Panc1 (cell line): ENCODE measurements at regions not wholly inside any gene's neighbourhood (a gene's known extent, or its start where the extent isn't known, plus 50 kb on each side); places are given as distances from the start of the nearest gene placed in this dataset.

ENCODE experiments used
- ATAC-seq: fragments of 200-7000 bp; cut with Tn5 transposase; 2 replicates; pipeline ENCODE4 v1.9.1; 2020; ENCODE audit warnings: mild to moderate bottlenecking, moderate library complexity
- BruUV-seq: library from RNA; stranded (reverse); fragments of 400-500 nt; replicated peaks from 2 replicates; lab custom pipeline; 2021; lab: Mats Ljungman, UMichigan
- CTCF ChIA-PET: fragments of 300-600 bp; sonication (Branson Sonifier 250); formaldehyde crosslinking; loops from one replicate; lab custom pipeline; 2022; ENCODE audit warnings: antibody characterized with exemption; lab: Charles Lee
- POLR2A ChIA-PET: fragments of 300-600 bp; sonication (Branson Sonifier 250); formaldehyde crosslinking; loops from one replicate; lab custom pipeline; 2022; ENCODE audit warnings: antibody characterized with exemption; lab: Charles Lee
- DNase-seq: peaks from one replicate; pipeline ENCODE4 v3.0.0-alpha.2; 2010; ENCODE audit warnings: low read depth, low spot score
- H3K27ac ChIP-seq: 2 replicates; pipeline ENCODE4 v1.5.1; 2011; ENCODE audit warnings: mild to moderate bottlenecking, low read length, inconsistent platforms
- H3K27me3 ChIP-seq: fragments of 200-500 bp; sonication (Bioruptor generic); 2 replicates; pipeline ENCODE4 v1.6.0; 2014; ENCODE audit warnings: low read length, inconsistent platforms; ENCODE audit not compliant: control insufficient read depth, insufficient read depth
- H3K36me3 ChIP-seq: fragments of 200-500 bp; sonication (Bioruptor generic); 2 replicates; pipeline ENCODE4 v1.5.1; 2014; ENCODE audit warnings: inconsistent platforms, mild to moderate bottlenecking, low read length, moderate library complexity; ENCODE audit not compliant: control insufficient read depth, insufficient read depth
- H3K4me1 ChIP-seq: 2 replicates; pipeline ENCODE4 v1.5.1; 2011; ENCODE audit warnings: inconsistent platforms, mild to moderate bottlenecking, low read length, moderate library complexity; ENCODE audit not compliant: control insufficient read depth, insufficient read depth
- H3K4me3 ChIP-seq, 2 experiments: 2 replicates each; pipeline ENCODE4 v1.5.1; 2011 to 2012; ENCODE audit warnings: low read depth in 2 of 2, low read length in 2 of 2, mild to moderate bottlenecking in 2 of 2, inconsistent platforms in 1 of 2, moderate library complexity in 1 of 2
- H3K9me3 ChIP-seq: fragments of 200-500 bp; sonication (Bioruptor generic); 2 replicates; pipeline ENCODE4 v1.5.1; 2014; ENCODE audit warnings: low read depth, mild to moderate bottlenecking, inconsistent platforms, low read length, moderate library complexity; ENCODE audit not compliant: control insufficient read depth, insufficient read depth
- POLR2AphosphoS5 ChIP-seq: IDR thresholded peaks from 2 replicates; pipeline ENCODE4 v1.6.1; 2012; ENCODE audit warnings: mild to moderate bottlenecking, low read depth, low read length, moderate library complexity
- SIN3A ChIP-seq: IDR thresholded peaks from 2 replicates; pipeline ENCODE4 v1.6.1; 2012; ENCODE audit warnings: low read depth, mild to moderate bottlenecking, low read length, moderate library complexity, borderline replicate concordance; ENCODE audit not compliant: insufficient read depth
- TCF7L2 ChIP-seq: IDR thresholded peaks from 2 replicates; pipeline ENCODE4 v1.6.1; 2011; ENCODE audit warnings: mild to moderate bottlenecking, low read depth, low read length, inconsistent platforms
- in situ Hi-C: cut with HindIII; loops from 2 replicates; pipeline ENCODE4 v1.10.0; 2016; ENCODE audit warnings: low sequenced_read_pairs, low pct_unique_long_range_greater_than_20kb
- intact Hi-C: fragments of 100-400 bp; cut with micrococcal nuclease; formaldehyde crosslinking; loops from one replicate; pipeline ENCODE4 v1.10.0; 2022; ENCODE audit not compliant: unreplicated experiment
- TF ChIP-seq, protein P1 (sequence below), 2 experiments: IDR thresholded peaks; 2 replicates each; pipeline ENCODE4 v1.6.1; 2011 to 2012; ENCODE audit warnings: low read depth in 2 of 2, control low read depth in 1 of 2, low read length in 1 of 2, mild to moderate bottlenecking in 1 of 2, moderate library complexity in 1 of 2; ENCODE audit not compliant: insufficient read depth in 1 of 2
- TF ChIP-seq, protein P2 (sequence below): fragments of 450-650 bp; IDR thresholded peaks from 2 replicates; pipeline ENCODE4 v1.5.1; 2017; ENCODE audit warnings: mild to moderate bottlenecking

DNA sequence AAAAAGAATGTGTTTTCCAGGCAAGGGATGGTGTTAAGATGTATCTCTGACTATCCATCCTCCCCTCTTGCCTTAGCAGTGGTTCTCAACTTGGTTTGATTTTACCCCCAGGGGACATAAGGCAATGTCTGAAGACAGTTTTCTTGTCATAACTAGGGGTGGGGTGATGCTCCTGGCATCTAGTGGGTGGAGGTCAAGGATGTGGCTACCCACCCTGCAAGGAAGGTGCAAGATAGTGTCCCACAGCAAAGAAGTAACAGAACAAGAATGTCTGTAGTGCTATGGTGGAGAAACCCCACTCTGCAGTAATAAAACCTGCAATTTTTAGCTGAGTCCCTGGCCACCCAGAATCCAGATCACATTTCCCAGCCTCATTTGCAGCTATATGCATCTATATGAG is 81.2 kb upstream of the TBL1X start:
- in situ Hi-C loops = no loop called here

DNA sequence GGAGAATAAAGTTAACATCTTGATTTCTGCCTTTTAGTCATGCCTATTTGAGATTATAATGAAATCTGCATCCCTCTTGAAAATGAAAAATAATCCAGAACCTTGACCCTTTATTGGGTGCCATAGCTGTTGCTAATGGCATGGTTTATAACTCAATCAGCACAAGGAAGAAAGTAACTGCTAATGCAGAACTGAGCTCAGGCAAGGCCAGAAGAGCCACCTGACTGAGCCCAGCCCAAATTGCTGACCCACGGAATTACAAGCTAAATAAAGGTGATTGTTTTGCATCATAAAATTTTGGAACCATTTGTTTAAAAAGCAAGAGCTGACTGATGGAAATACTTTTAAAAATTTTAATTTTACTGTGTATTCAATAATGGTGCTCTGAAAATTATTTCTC is 76.4 kb upstream of the TBL1X start:
- POLR2A ChIA-PET = no interaction called here
- H3K36me3 ChIP-seq = no peaks in the 10 kb centered on the region
- H3K4me3 ChIP-seq = no peak overlapping the region
- no peaks in the 10 kb centered on the region for H3K27me3 ChIP-seq
- no TSS peak for BruUV-seq
- CTCF ChIA-PET = no interaction called here
- no peaks in the 10 kb centered on the region for H3K4me1 ChIP-seq
- H3K27ac ChIP-seq = no peak overlapping the region
- ATAC-seq = no peak
- in situ Hi-C loops = no loop called here
- TF ChIP-seq POLR2AphosphoS5 (no peak), TCF7L2 (no peak), SIN3A (no peak)
- TF ChIP-seq, protein P1, sequence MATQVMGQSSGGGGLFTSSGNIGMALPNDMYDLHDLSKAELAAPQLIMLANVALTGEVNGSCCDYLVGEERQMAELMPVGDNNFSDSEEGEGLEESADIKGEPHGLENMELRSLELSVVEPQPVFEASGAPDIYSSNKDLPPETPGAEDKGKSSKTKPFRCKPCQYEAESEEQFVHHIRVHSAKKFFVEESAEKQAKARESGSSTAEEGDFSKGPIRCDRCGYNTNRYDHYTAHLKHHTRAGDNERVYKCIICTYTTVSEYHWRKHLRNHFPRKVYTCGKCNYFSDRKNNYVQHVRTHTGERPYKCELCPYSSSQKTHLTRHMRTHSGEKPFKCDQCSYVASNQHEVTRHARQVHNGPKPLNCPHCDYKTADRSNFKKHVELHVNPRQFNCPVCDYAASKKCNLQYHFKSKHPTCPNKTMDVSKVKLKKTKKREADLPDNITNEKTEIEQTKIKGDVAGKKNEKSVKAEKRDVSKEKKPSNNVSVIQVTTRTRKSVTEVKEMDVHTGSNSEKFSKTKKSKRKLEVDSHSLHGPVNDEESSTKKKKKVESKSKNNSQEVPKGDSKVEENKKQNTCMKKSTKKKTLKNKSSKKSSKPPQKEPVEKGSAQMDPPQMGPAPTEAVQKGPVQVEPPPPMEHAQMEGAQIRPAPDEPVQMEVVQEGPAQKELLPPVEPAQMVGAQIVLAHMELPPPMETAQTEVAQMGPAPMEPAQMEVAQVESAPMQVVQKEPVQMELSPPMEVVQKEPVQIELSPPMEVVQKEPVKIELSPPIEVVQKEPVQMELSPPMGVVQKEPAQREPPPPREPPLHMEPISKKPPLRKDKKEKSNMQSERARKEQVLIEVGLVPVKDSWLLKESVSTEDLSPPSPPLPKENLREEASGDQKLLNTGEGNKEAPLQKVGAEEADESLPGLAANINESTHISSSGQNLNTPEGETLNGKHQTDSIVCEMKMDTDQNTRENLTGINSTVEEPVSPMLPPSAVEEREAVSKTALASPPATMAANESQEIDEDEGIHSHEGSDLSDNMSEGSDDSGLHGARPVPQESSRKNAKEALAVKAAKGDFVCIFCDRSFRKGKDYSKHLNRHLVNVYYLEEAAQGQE (IDR thresholded peaks at IDR 0.05; ENCODE audit: insufficient read depth in 1 of 2, low read depth in 2 of 2, low read length in 1 of 2) = no peak
- TF ChIP-seq, protein P2, sequence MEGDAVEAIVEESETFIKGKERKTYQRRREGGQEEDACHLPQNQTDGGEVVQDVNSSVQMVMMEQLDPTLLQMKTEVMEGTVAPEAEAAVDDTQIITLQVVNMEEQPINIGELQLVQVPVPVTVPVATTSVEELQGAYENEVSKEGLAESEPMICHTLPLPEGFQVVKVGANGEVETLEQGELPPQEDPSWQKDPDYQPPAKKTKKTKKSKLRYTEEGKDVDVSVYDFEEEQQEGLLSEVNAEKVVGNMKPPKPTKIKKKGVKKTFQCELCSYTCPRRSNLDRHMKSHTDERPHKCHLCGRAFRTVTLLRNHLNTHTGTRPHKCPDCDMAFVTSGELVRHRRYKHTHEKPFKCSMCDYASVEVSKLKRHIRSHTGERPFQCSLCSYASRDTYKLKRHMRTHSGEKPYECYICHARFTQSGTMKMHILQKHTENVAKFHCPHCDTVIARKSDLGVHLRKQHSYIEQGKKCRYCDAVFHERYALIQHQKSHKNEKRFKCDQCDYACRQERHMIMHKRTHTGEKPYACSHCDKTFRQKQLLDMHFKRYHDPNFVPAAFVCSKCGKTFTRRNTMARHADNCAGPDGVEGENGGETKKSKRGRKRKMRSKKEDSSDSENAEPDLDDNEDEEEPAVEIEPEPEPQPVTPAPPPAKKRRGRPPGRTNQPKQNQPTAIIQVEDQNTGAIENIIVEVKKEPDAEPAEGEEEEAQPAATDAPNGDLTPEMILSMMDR = no peak
- DNase-seq = no peak
- H3K9me3 ChIP-seq = no peaks in the 10 kb centered on the region
- intact Hi-C loops = no loop called here

More for the DNA sequence above, 81.2 kb upstream of the TBL1X start:
- H3K4me1 ChIP-seq = no peaks in the 10 kb centered on the region
- POLR2A ChIA-PET = no interaction called here
- H3K27me3 ChIP-seq = no peaks in the 10 kb centered on the region
- no peak for TF ChIP-seq SIN3A
- H3K9me3 ChIP-seq = no peaks in the 10 kb centered on the region
- DNase-seq (no peak), ATAC-seq (no peak)
- no TSS peak for BruUV-seq
- intact Hi-C loops = no loop called here
- CTCF ChIA-PET = no interaction called here
- H3K27ac ChIP-seq = no peak overlapping the region
- H3K4me3 ChIP-seq = no peak overlapping the region
- no peaks in the 10 kb centered on the region for H3K36me3 ChIP-seq

DNA sequence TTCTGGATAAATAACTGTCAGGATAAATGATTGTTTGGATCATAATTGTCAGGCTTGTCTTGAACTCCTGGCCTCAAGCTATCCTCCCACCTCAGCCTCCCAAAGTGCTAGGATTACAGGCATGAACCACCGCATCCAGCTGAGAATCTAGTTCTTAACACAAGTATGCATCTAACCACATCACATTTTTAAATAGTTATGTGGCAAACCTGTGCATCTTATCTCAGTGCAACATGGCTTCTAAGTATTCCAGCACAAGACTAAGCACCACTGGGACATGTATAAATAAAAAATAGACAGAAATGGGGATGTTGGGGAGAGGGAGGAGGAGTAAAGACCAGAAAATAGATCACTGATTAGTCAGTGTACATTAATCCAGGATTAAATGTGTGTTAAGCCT is 74.7 kb upstream of the TBL1X start:
- no peak for ATAC-seq
- H3K4me1 ChIP-seq = no peaks in the 10 kb centered on the region

More for the DNA sequence above, 74.7 kb upstream of the TBL1X start:
- in situ Hi-C loops (no loop called here), intact Hi-C loops (no loop called here)
- TF ChIP-seq SIN3A = no peak
- TF ChIP-seq, protein P1 (IDR thresholded peaks at IDR 0.05; ENCODE audit: insufficient read depth in 1 of 2, low read depth in 2 of 2, low read length in 1 of 2) = no peak
- no peak overlapping the region for H3K27ac ChIP-seq
- no peaks in the 10 kb centered on the region for H3K27me3 ChIP-seq
- H3K9me3 ChIP-seq = no peaks in the 10 kb centered on the region
- BruUV-seq = no TSS peak
- no peak for DNase-seq
- POLR2A ChIA-PET = no interaction called here
- no peaks in the 10 kb centered on the region for H3K36me3 ChIP-seq
- CTCF ChIA-PET = no interaction called here
- no peak overlapping the region for H3K4me3 ChIP-seq
